HUES6 (cell line): ENCODE measurements at regions not wholly inside any gene's neighbourhood (a gene's known extent, or its start where the extent isn't known, plus 50 kb on each side); places are given as distances from the start of the nearest gene placed in this dataset.
"Not testable (repeated sequence)": the region's sequence is repeated elsewhere in the genome, so short reads cannot be mapped to it uniquely, and the experiment has no call there.

Experiments used
- H3K27ac ChIP-seq: 2 replicates; pipeline ENCODE4 v1.7.0; 2013; ENCODE audit warnings: low read depth, mild to moderate bottlenecking, low read length, inconsistent platforms
- H3K27me3 ChIP-seq: 2 replicates; pipeline ENCODE4 v1.6.1; 2013; ENCODE audit warnings: low read length; ENCODE audit not compliant: control insufficient read depth, insufficient read depth
- H3K36me3 ChIP-seq: 2 replicates; pipeline ENCODE4 v1.6.1; 2013; ENCODE audit warnings: low read length; ENCODE audit not compliant: control insufficient read depth, insufficient read depth
- H3K4me1 ChIP-seq: 2 replicates; pipeline ENCODE4 v1.6.1; 2013; ENCODE audit warnings: low read length; ENCODE audit not compliant: control insufficient read depth, insufficient read depth
- H3K4me3 ChIP-seq: 2 replicates; pipeline ENCODE4 v1.5.1; 2013; ENCODE audit warnings: low read depth, low read length
- H3K9ac ChIP-seq: one replicate; pipeline ENCODE4 v1.6.1; 2013; ENCODE audit warnings: mild to moderate bottlenecking, low read length
- H3K9me3 ChIP-seq: 2 replicates; pipeline ENCODE4 v1.6.1; 2013; ENCODE audit warnings: low read depth, low read length; ENCODE audit not compliant: control insufficient read depth, insufficient read depth

- Histone ChIP-seq H3K27me3 (no peaks in the 10 kb centered on the region), H3K4me1 (no peaks in the 10 kb centered on the region), H3K27ac (no peak overlapping the region), H3K9ac (no peak overlapping the region), H3K9me3 (no peaks in the 10 kb centered on the region), H3K4me3 (no peak overlapping the region), H3K36me3 (no peaks in the 10 kb centered on the region)
These were observed 698.6 kb upstream of the B3GALT2 start for GRCh38 chr1:193884848-193885558.

GRCh38 chr1:193877920-193878319 lies 691.5 kb upstream of the B3GALT2 start:
- not testable (repeated sequence) for H3K4me3 ChIP-seq, H3K27ac ChIP-seq, H3K27me3 ChIP-seq, H3K9me3 ChIP-seq, H3K36me3 ChIP-seq, H3K4me1 ChIP-seq, H3K9ac ChIP-seq

- Histone ChIP-seq H3K27me3 (no peaks in the 10 kb centered on the region), H3K9ac (no peak overlapping the region), H3K36me3 (no peaks in the 10 kb centered on the region), H3K4me1 (no peaks in the 10 kb centered on the region), H3K4me3 (no peak overlapping the region), H3K27ac (no peak overlapping the region), H3K9me3 (no peaks in the 10 kb centered on the region)
These were observed 682.0 kb upstream of the B3GALT2 start for GRCh38 chr1:193868425-193868824.

GRCh38 chr1:193856261-193856660 lies 669.8 kb upstream of the B3GALT2 start:
- no peaks in the 10 kb centered on the region for H3K4me1 ChIP-seq
- no peaks in the 10 kb centered on the region for H3K9me3 ChIP-seq
- H3K36me3 ChIP-seq, result no peaks in the 10 kb centered on the region
- no peak overlapping the region for H3K9ac ChIP-seq
- no peaks in the 10 kb centered on the region for H3K27me3 ChIP-seq
- H3K4me3 ChIP-seq, result no peak overlapping the region
- H3K27ac ChIP-seq, result no peak overlapping the region

GRCh38 chr1:193850745-193851144 lies 664.3 kb upstream of the B3GALT2 start:
- no peaks in the 10 kb centered on the region for H3K9me3 ChIP-seq
- no peaks in the 10 kb centered on the region for H3K36me3 ChIP-seq
- no peaks in the 10 kb centered on the region for H3K27me3 ChIP-seq
- H3K4me3 ChIP-seq, result no peak overlapping the region
- no peaks in the 10 kb centered on the region for H3K4me1 ChIP-seq
- H3K9ac ChIP-seq, result no peak overlapping the region
- H3K27ac ChIP-seq, result no peak overlapping the region

GRCh38 chr1:193846876-193847604 lies 660.6 kb upstream of the B3GALT2 start:
- no peaks in the 10 kb centered on the region for H3K4me1 ChIP-seq
- H3K27me3 ChIP-seq, result no peaks in the 10 kb centered on the region
- no peak overlapping the region for H3K27ac ChIP-seq
- H3K4me3 ChIP-seq, result no peak overlapping the region
- no peak overlapping the region for H3K9ac ChIP-seq
- no peaks in the 10 kb centered on the region for H3K36me3 ChIP-seq
- H3K9me3 ChIP-seq, result no peaks in the 10 kb centered on the region

- Histone ChIP-seq H3K9me3 (no peaks in the 10 kb centered on the region), H3K27me3 (no peaks in the 10 kb centered on the region), H3K36me3 (no peaks in the 10 kb centered on the region), H3K4me1 (no peaks in the 10 kb centered on the region), H3K27ac (no peak overlapping the region), H3K9ac (no peak overlapping the region), H3K4me3 (no peak overlapping the region)
These were observed 660.0 kb upstream of the B3GALT2 start for GRCh38 chr1:193846411-193846810.

- H3K36me3 ChIP-seq, result no peaks in the 10 kb centered on the region
- H3K27me3 ChIP-seq, result no peaks in the 10 kb centered on the region
These were observed 655.4 kb upstream of the B3GALT2 start for GRCh38 chr1:193841857-193842256.

GRCh38 chr1:193831465-193831864 lies 645.1 kb upstream of the B3GALT2 start:
- H3K27ac ChIP-seq, result no peak overlapping the region
- H3K9ac ChIP-seq, result no peak overlapping the region
- peaks cover 4% of the 10 kb centered on the region for H3K9me3 ChIP-seq
- H3K27me3 ChIP-seq, result no peaks in the 10 kb centered on the region
- H3K4me1 ChIP-seq, result no peaks in the 10 kb centered on the region
- no peak overlapping the region for H3K4me3 ChIP-seq
- no peaks in the 10 kb centered on the region for H3K36me3 ChIP-seq

More at GRCh38 chr1:193841857-193842256, 655.4 kb upstream of the B3GALT2 start:
- Histone ChIP-seq H3K4me3 (no peak overlapping the region), H3K9ac (no peak overlapping the region), H3K27ac (no peak overlapping the region), H3K4me1 (no peaks in the 10 kb centered on the region), H3K9me3 (no peaks in the 10 kb centered on the region)

- no peaks in the 10 kb centered on the region for H3K27me3 ChIP-seq
- H3K27ac ChIP-seq, result no peak overlapping the region
- H3K36me3 ChIP-seq, result no peaks in the 10 kb centered on the region
- no peak overlapping the region for H3K9ac ChIP-seq
- peaks cover 4% of the 10 kb centered on the region for H3K9me3 ChIP-seq
- no peak overlapping the region for H3K4me3 ChIP-seq
- H3K4me1 ChIP-seq, result no peaks in the 10 kb centered on the region
These were observed 641.1 kb upstream of the B3GALT2 start for GRCh38 chr1:193827516-193827915.

GRCh38 chr1:193819376-193819775 lies 633.0 kb upstream of the B3GALT2 start:
- no peaks in the 10 kb centered on the region for H3K4me1 ChIP-seq
- no peak overlapping the region for H3K27ac ChIP-seq
- H3K4me3 ChIP-seq, result no peak overlapping the region
- H3K36me3 ChIP-seq, result no peaks in the 10 kb centered on the region
- H3K9me3 ChIP-seq, result no peaks in the 10 kb centered on the region
- no peak overlapping the region for H3K9ac ChIP-seq
- no peaks in the 10 kb centered on the region for H3K27me3 ChIP-seq
